ENCODE measurements at regions not wholly inside any gene's neighbourhood (a gene's known extent, or its start where the extent isn't known, plus 50 kb on each side); places are given as distances from the start of the nearest gene placed in this dataset.

- TF ChIP-seq, protein P1, sequence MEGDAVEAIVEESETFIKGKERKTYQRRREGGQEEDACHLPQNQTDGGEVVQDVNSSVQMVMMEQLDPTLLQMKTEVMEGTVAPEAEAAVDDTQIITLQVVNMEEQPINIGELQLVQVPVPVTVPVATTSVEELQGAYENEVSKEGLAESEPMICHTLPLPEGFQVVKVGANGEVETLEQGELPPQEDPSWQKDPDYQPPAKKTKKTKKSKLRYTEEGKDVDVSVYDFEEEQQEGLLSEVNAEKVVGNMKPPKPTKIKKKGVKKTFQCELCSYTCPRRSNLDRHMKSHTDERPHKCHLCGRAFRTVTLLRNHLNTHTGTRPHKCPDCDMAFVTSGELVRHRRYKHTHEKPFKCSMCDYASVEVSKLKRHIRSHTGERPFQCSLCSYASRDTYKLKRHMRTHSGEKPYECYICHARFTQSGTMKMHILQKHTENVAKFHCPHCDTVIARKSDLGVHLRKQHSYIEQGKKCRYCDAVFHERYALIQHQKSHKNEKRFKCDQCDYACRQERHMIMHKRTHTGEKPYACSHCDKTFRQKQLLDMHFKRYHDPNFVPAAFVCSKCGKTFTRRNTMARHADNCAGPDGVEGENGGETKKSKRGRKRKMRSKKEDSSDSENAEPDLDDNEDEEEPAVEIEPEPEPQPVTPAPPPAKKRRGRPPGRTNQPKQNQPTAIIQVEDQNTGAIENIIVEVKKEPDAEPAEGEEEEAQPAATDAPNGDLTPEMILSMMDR (optimal IDR thresholded peaks at IDR 0.05 in 1 of 3, IDR thresholded peaks at IDR 0.05 in 1 of 3, conservative IDR thresholded peaks at IDR 0.05 in 1 of 3; ENCODE audit: extremely low read depth in 1 of 3, insufficient read depth in 2 of 3, low read length in 3 of 3) = no peak
- TF ChIP-seq EZH2 (IDR thresholded peaks at IDR 0.05; ENCODE audit: low read length) = no peak
These were observed 880.6 kb upstream of the LRATD1 start for GRCh38 chr2:13751955-13752354.
